ENCODE measurements at regions not wholly inside any gene's neighbourhood (a gene's known extent, or its start where the extent isn't known, plus 50 kb on each side); places are given as distances from the start of the nearest gene placed in this dataset.

DNA sequence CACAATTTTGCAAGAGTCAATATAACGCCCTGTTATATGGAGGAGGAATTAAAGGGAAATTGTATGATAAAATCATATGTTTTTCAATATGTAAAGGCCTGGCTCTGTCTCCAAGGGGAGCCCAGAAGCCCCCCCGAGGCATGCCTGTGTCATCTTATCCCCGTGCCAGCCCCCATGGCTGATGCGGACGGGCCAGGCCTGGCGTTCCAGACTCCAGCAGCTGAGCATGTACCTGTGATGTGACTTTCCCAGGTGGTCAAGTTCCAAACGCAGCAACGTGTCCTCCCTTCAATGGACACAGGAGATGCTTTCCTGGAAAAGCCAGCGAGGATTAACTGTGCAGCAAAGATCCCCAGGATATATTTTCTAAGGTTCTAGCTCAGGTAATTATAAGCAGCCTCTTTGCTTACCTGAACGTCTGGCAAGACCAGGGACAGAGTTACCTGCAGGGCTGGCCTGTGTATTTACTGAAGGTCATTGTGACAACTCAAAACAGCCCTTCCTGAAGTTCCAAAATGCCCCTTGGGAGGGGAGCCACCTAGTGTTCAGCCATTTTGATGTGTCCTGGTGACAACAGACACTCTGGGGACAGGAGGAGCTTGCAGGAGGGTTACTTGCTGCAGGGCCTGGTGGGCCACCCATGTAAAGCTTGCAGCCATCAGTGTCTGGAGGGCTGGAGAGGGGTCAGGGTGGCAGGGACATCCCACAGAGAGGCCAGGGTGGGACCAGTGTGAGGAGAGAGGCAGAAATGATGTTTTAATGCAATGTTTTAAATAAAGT lies 53.3 kb upstream of the RNU6ATAC start:
- TF ChIP-seq, protein P1, sequence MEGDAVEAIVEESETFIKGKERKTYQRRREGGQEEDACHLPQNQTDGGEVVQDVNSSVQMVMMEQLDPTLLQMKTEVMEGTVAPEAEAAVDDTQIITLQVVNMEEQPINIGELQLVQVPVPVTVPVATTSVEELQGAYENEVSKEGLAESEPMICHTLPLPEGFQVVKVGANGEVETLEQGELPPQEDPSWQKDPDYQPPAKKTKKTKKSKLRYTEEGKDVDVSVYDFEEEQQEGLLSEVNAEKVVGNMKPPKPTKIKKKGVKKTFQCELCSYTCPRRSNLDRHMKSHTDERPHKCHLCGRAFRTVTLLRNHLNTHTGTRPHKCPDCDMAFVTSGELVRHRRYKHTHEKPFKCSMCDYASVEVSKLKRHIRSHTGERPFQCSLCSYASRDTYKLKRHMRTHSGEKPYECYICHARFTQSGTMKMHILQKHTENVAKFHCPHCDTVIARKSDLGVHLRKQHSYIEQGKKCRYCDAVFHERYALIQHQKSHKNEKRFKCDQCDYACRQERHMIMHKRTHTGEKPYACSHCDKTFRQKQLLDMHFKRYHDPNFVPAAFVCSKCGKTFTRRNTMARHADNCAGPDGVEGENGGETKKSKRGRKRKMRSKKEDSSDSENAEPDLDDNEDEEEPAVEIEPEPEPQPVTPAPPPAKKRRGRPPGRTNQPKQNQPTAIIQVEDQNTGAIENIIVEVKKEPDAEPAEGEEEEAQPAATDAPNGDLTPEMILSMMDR (IDR thresholded peaks at IDR 0.05) = peak; percentile 37
- TF ChIP-seq EZH2phosphoT487 (IDR thresholded peaks at IDR 0.05) = no peak

All from neural progenitor cell (in vitro differentiated cells).